ENCODE measurements at regions not wholly inside any gene's neighbourhood (a gene's known extent, or its start where the extent isn't known, plus 50 kb on each side); places are given as distances from the start of the nearest gene placed in this dataset.

GRCh38 chr21:16978309-16978895 lies 534.4 kb upstream of the CXADR start:
- H3K9ac ChIP-seq (ENCODE audit: low read length) = no peak overlapping the region
- H3K9me3 ChIP-seq (ENCODE audit: control insufficient read depth, low read depth, low read length) = no peaks in the 10 kb centered on the region
- H3K4me1 ChIP-seq (ENCODE audit: control insufficient read depth, low read depth, low read length) = peaks cover 12% of the 10 kb centered on the region
- no peak overlapping the region for H3K4me3 ChIP-seq (ENCODE audit: low read length)
- no peak overlapping the region for H3K27ac ChIP-seq (ENCODE audit: low read length)
- H3K27me3 ChIP-seq (ENCODE audit: control insufficient read depth, insufficient read depth, low read length) = no peaks in the 10 kb centered on the region
- no peaks in the 10 kb centered on the region for H3K36me3 ChIP-seq (ENCODE audit: control insufficient read depth, low read depth, low read length)

- Histone ChIP-seq H3K27ac (ENCODE audit: low read length) (no peak overlapping the region), H3K4me3 (ENCODE audit: low read length) (no peak overlapping the region), H3K27me3 (ENCODE audit: control insufficient read depth, insufficient read depth, low read length) (no peaks in the 10 kb centered on the region), H3K36me3 (ENCODE audit: control insufficient read depth, low read depth, low read length) (no peaks in the 10 kb centered on the region), H3K9me3 (ENCODE audit: control insufficient read depth, low read depth, low read length) (no peaks in the 10 kb centered on the region), H3K9ac (ENCODE audit: low read length) (no peak overlapping the region), H3K4me1 (ENCODE audit: control insufficient read depth, low read depth, low read length) (peaks cover 12% of the 10 kb centered on the region)
Measured at GRCh38 chr21:16979574-16979973, 533.3 kb upstream of the CXADR start.

DNA sequence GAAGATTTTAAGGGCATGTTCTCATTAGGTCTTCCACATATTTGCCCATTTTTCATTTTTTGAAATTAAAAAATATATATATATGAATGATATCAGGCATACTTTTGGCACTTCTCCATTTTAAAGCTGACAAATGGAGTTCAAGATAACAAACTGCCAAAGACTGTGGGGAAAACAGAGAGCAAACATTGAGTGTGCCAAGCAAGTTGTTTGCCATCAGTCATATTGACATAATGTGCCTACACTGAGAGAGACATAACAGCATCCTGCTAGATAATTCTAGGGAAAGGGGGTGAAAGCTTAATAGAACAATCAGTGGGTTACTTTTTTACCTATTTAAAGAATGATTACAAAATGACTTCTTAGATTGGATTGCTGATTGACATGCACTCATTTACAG lies 529.4 kb upstream of the CXADR start:
- H3K9ac ChIP-seq (ENCODE audit: low read length) = no peak overlapping the region
- no peak overlapping the region for H3K27ac ChIP-seq (ENCODE audit: low read length)
- no peaks in the 10 kb centered on the region for H3K36me3 ChIP-seq (ENCODE audit: control insufficient read depth, low read depth, low read length)
- H3K4me3 ChIP-seq (ENCODE audit: low read length) = no peak overlapping the region
- no peaks in the 10 kb centered on the region for H3K27me3 ChIP-seq (ENCODE audit: control insufficient read depth, insufficient read depth, low read length)
- H3K4me1 ChIP-seq (ENCODE audit: control insufficient read depth, low read depth, low read length) = no peaks in the 10 kb centered on the region
- no peaks in the 10 kb centered on the region for H3K9me3 ChIP-seq (ENCODE audit: control insufficient read depth, low read depth, low read length)

DNA sequence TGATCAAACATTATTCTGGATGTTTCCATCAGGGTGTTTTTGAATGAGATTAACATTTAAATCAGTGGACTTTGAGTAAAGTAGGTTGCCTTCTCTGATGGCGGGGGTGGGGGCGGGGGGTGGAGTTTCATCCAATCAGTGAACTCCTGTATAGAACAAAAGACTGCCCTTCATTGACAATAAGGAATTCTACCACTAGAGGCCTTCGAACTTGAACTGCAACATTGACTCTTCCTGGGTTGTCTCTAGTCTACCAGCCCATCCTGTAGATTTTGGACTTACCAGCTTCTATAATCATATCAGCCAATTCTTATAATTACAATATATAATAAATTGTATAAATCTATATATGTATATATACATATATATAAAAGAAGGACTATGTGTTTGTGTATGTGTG lies 520.4 kb upstream of the CXADR start:
- peaks cover 3% of the 10 kb centered on the region for H3K4me1 ChIP-seq (ENCODE audit: control insufficient read depth, low read depth, low read length)
- no peaks in the 10 kb centered on the region for H3K36me3 ChIP-seq (ENCODE audit: control insufficient read depth, low read depth, low read length)
- no peak overlapping the region for H3K9ac ChIP-seq (ENCODE audit: low read length)
- H3K27ac ChIP-seq (ENCODE audit: low read length) = no peak overlapping the region
- no peak overlapping the region for H3K4me3 ChIP-seq (ENCODE audit: low read length)
- no peaks in the 10 kb centered on the region for H3K9me3 ChIP-seq (ENCODE audit: control insufficient read depth, low read depth, low read length)
- H3K27me3 ChIP-seq (ENCODE audit: control insufficient read depth, insufficient read depth, low read length) = no peaks in the 10 kb centered on the region

- Histone ChIP-seq H3K9me3 (ENCODE audit: control insufficient read depth, low read depth, low read length) (no peaks in the 10 kb centered on the region), H3K4me1 (ENCODE audit: control insufficient read depth, low read depth, low read length) (peaks cover 3% of the 10 kb centered on the region), H3K27me3 (ENCODE audit: control insufficient read depth, insufficient read depth, low read length) (no peaks in the 10 kb centered on the region), H3K9ac (ENCODE audit: low read length) (no peak overlapping the region), H3K27ac (ENCODE audit: low read length) (no peak overlapping the region), H3K36me3 (ENCODE audit: control insufficient read depth, low read depth, low read length) (no peaks in the 10 kb centered on the region), H3K4me3 (ENCODE audit: low read length) (no peak overlapping the region)
Measured at GRCh38 chr21:16993416-16994038, 519.3 kb upstream of the CXADR start.

DNA sequence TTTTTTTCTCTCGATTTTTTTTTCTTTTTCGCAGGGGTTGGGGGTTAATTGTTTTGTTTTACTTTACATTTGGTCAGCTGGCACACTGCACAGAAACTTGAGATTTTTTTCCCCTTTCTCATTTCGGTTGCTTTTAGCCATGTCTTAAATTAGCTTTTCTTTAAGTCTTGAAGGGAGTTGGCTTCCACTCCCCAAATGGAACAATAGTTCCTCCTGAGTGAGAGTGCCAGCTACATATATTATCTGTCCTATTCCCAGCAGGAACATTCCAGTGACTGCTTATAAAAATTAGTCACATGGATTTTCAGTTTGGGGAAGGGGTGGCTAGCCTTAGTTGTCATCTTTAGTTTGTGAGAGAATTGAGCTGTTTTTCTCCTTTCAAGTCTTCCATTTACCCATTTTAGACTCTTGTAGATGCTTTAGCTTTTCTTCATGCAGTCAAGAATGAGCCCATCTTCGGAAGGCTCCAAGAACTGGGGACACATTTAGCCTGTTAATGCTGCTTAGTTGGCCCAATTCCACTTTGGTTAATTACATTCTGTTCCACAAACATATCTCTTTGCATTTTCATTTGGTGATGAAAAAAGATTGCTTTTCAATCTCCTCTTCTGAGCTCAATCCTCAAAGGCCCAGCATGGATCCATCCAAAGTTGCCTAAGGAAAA lies 510.1 kb upstream of the CXADR start:
- Histone ChIP-seq H3K4me1 (ENCODE audit: control insufficient read depth, low read depth, low read length) (peaks cover 12% of the 10 kb centered on the region), H3K9ac (ENCODE audit: low read length) (no peak overlapping the region), H3K36me3 (ENCODE audit: control insufficient read depth, low read depth, low read length) (no peaks in the 10 kb centered on the region), H3K9me3 (ENCODE audit: control insufficient read depth, low read depth, low read length) (no peaks in the 10 kb centered on the region), H3K4me3 (ENCODE audit: low read length) (no peak overlapping the region), H3K27me3 (ENCODE audit: control insufficient read depth, insufficient read depth, low read length) (no peaks in the 10 kb centered on the region), H3K27ac (ENCODE audit: low read length) (no peak overlapping the region)

- Histone ChIP-seq H3K9ac (ENCODE audit: low read length) (no peak overlapping the region), H3K4me1 (ENCODE audit: control insufficient read depth, low read depth, low read length) (peaks cover 12% of the 10 kb centered on the region), H3K4me3 (ENCODE audit: low read length) (no peak overlapping the region), H3K36me3 (ENCODE audit: control insufficient read depth, low read depth, low read length) (no peaks in the 10 kb centered on the region), H3K27ac (ENCODE audit: low read length) (no peak overlapping the region), H3K27me3 (ENCODE audit: control insufficient read depth, insufficient read depth, low read length) (no peaks in the 10 kb centered on the region), H3K9me3 (ENCODE audit: control insufficient read depth, low read depth, low read length) (no peaks in the 10 kb centered on the region)
Measured at GRCh38 chr21:17003258-17003615, 509.6 kb upstream of the CXADR start.

DNA sequence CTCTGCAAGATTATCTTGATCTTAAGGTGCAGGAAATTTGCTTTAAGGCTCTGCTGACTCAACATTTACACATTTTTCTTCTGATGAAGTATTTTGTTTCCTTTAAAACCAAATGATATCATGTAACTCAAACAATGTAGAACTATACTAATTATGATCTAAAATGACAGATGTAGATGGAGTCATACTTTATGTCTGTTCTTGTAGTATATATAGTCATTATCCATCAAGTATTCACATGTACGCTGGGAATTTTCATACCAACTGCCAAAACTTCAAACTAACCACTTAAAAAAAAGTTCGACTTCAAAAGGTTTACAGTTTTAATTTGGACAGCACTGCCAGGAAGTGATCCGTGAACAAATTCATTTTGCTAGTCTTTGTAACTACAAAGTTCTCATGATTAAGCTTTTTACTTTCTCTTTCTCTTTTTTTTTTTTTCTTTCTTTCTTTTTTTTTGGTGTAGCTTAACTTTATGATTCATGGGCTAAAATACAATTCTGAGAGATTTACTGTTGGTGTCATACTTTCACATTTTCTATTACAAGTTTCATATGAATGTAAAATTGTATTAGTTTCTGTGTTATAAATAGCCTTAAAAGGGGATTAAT lies 509.0 kb upstream of the CXADR start:
- no peaks in the 10 kb centered on the region for H3K9me3 ChIP-seq (ENCODE audit: control insufficient read depth, low read depth, low read length)
- H3K27me3 ChIP-seq (ENCODE audit: control insufficient read depth, insufficient read depth, low read length) = no peaks in the 10 kb centered on the region
- no peaks in the 10 kb centered on the region for H3K36me3 ChIP-seq (ENCODE audit: control insufficient read depth, low read depth, low read length)
- no peak overlapping the region for H3K9ac ChIP-seq (ENCODE audit: low read length)
- no peak overlapping the region for H3K4me3 ChIP-seq (ENCODE audit: low read length)
- H3K4me1 ChIP-seq (ENCODE audit: control insufficient read depth, low read depth, low read length) = peaks cover 12% of the 10 kb centered on the region
- no peak overlapping the region for H3K27ac ChIP-seq (ENCODE audit: low read length)

GRCh38 chr21:17032141-17032655 lies 480.6 kb upstream of the CXADR start:
- Histone ChIP-seq H3K27ac (ENCODE audit: low read length) (no peak overlapping the region), H3K4me1 (ENCODE audit: control insufficient read depth, low read depth, low read length) (no peaks in the 10 kb centered on the region), H3K36me3 (ENCODE audit: control insufficient read depth, low read depth, low read length) (no peaks in the 10 kb centered on the region), H3K27me3 (ENCODE audit: control insufficient read depth, insufficient read depth, low read length) (no peaks in the 10 kb centered on the region), H3K4me3 (ENCODE audit: low read length) (no peak overlapping the region), H3K9ac (ENCODE audit: low read length) (no peak overlapping the region), H3K9me3 (ENCODE audit: control insufficient read depth, low read depth, low read length) (no peaks in the 10 kb centered on the region)

- Histone ChIP-seq H3K4me1 (ENCODE audit: control insufficient read depth, low read depth, low read length) (peaks cover 8% of the 10 kb centered on the region), H3K9me3 (ENCODE audit: control insufficient read depth, low read depth, low read length) (no peaks in the 10 kb centered on the region), H3K4me3 (ENCODE audit: low read length) (no peak overlapping the region), H3K27ac (ENCODE audit: low read length) (no peak overlapping the region), H3K27me3 (ENCODE audit: control insufficient read depth, insufficient read depth, low read length) (no peaks in the 10 kb centered on the region), H3K9ac (ENCODE audit: low read length) (no peak overlapping the region), H3K36me3 (ENCODE audit: control insufficient read depth, low read depth, low read length) (no peaks in the 10 kb centered on the region)
Measured at GRCh38 chr21:17044696-17045095, 468.1 kb upstream of the CXADR start.

DNA sequence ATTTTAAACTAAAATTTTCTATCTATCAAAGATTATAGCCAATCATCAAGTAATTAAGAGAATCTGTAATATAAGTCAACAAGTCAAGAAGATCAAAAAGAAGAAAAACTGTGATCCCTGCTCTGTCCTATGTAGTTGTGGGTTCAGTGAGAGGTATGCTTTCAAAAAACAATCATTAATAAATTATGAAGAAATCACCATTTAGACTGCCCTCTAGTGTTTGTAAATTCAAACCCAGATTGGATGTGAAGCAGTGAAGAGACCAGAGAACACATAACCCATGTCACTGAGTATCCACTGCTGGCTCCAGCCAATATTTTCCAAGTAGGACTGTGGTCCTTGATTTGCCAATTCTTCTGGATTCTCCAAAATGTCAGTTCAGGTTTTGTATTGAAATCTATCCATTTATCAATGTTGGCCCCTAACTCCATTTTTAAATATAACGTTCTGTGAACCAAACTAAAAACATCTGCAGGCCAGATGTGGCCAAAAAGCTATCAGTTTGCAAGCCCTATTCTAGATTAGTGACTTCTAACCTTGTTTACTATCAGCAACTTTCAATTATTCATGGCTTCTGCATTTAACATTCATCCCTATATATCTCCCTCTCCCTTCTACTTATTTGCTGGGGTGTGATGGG lies 467.5 kb upstream of the CXADR start:
- Histone ChIP-seq H3K4me1 (ENCODE audit: control insufficient read depth, low read depth, low read length) (peaks cover 14% of the 10 kb centered on the region), H3K27me3 (ENCODE audit: control insufficient read depth, insufficient read depth, low read length) (no peaks in the 10 kb centered on the region), H3K27ac (ENCODE audit: low read length) (no peak overlapping the region), H3K9me3 (ENCODE audit: control insufficient read depth, low read depth, low read length) (no peaks in the 10 kb centered on the region), H3K4me3 (ENCODE audit: low read length) (no peak overlapping the region), H3K9ac (ENCODE audit: low read length) (no peak overlapping the region), H3K36me3 (ENCODE audit: control insufficient read depth, low read depth, low read length) (no peaks in the 10 kb centered on the region)

Measured in iPS-18a (cell line).